IPS-15b (cell line): ENCODE measurements at regions not wholly inside any gene's neighbourhood (a gene's known extent, or its start where the extent isn't known, plus 50 kb on each side); places are given as distances from the start of the nearest gene placed in this dataset.

Experiments
- H3K27me3 ChIP-seq: one replicate; pipeline ENCODE4 v1.6.1; 2013; ENCODE audit warnings: low read length; ENCODE audit not compliant: control insufficient read depth, insufficient read depth
- H3K36me3 ChIP-seq: one replicate; pipeline ENCODE4 v1.6.1; 2013; ENCODE audit warnings: low read length; ENCODE audit not compliant: control insufficient read depth, insufficient read depth
- H3K4me1 ChIP-seq: one replicate; pipeline ENCODE4 v1.6.1; 2013; ENCODE audit warnings: mild to moderate bottlenecking, low read length; ENCODE audit not compliant: control insufficient read depth, insufficient read depth
- H3K4me3 ChIP-seq: one replicate; pipeline ENCODE4 v1.5.1; 2013; ENCODE audit warnings: low read depth, low read length
- H3K9ac ChIP-seq: one replicate; pipeline ENCODE4 v1.6.1; 2013; ENCODE audit warnings: low read depth, mild to moderate bottlenecking, low read length
- H3K9me3 ChIP-seq: one replicate; pipeline ENCODE4 v1.6.1; 2013; ENCODE audit warnings: mild to moderate bottlenecking, low read length; ENCODE audit not compliant: control insufficient read depth, insufficient read depth

DNA sequence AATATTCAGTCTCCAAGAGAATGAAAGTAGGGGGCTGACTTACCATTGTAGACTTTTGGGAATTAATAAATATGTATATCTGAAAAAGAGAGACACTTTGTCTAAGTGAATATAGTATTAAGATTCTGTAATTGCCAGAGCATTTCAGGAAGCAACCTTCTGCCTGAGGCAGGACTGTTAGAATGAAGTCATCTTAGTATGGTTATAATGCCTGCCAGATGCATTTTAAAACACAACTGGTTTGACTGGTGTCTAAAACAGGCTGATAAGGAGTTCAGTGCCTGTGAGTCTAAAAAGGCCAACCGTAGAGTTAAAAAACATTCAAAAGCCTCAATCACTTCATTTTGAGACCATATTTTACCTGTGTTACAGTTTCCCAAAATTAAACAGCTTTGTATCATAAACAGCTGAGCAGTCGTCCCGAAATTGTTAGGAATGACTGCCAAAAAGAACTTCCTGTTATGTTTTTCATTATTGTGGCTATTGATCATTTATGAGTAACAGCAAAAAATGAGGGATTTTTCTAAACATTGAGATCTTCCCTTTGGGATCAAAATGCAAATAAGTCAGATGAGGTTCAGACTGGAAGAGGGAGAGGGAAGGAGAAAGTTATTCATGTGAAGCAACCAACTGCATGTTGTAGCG is 443.9 kb downstream of the PID1 start:
- Histone ChIP-seq H3K27me3 (no peaks in the 10 kb centered on the region), H3K4me3 (no peak overlapping the region), H3K4me1 (no peaks in the 10 kb centered on the region), H3K36me3 (no peaks in the 10 kb centered on the region), H3K9ac (no peak overlapping the region), H3K9me3 (no peaks in the 10 kb centered on the region)

DNA sequence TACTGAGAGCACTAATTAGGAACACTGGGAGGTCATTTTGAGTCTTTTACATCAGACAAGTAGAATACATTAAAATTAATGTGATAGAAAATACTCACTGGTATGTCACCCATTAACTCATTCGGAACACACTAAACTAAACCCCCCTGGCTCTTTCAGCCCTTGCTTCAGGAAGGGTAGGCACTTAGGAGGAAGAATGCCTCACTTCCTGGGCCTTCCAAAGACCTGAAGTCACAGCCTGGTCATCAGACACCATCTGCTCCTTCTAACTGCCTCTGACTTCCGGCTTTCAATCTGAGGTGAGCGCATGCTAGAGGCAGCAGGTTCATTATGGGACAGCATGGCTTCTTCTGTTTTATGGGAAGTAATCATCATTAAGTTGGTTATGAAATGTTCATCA is 451.4 kb downstream of the PID1 start:
- no peak overlapping the region for H3K4me3 ChIP-seq
- H3K36me3 ChIP-seq: no peaks in the 10 kb centered on the region
- no peaks in the 10 kb centered on the region for H3K9me3 ChIP-seq
- H3K9ac ChIP-seq: no peak overlapping the region
- H3K27me3 ChIP-seq: no peaks in the 10 kb centered on the region
- H3K4me1 ChIP-seq: no peaks in the 10 kb centered on the region

DNA sequence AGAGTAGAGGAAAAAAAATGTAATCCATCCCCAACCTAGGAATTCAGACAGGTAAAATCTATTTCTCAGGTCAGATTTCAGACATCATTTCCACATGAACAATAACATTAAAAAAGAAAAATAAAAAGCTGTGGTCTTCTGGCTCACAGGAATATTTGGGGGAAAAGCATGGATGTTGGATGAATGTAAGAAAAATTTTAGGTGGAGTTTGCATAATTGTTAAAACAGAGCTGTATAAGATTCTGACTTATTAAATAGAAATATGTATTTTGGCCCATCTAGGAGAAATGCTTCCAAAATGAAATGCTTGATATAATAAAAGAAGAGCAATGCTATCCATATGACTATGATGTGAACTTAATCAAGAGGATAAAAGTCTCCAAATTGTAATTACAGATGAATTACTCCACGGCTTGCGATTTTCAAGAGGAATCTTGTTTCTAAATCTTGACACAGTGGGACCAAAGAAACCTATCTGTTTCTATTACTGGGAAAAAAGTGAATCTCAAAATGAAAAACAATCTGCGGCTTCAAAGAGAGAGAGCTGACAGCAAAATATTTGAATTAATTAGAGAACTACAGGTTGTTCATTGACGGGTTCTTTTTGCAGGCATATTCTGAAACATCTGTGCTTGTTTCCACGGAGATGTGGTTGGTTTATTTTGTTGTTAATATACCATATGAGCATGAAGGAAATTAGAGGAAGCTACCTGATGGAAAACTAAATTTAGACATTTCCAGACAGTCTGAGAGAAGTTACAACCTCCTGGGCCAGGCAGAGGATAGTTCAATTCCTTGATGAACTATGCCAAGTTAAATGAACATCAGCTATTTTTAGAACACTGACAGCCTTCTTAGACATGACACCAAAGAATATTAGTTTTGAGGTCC is 468.7 kb downstream of the PID1 start:
- Histone ChIP-seq H3K27me3 (no peaks in the 10 kb centered on the region), H3K36me3 (no peaks in the 10 kb centered on the region), H3K9ac (no peak overlapping the region), H3K9me3 (no peaks in the 10 kb centered on the region), H3K4me3 (no peak overlapping the region), H3K4me1 (no peaks in the 10 kb centered on the region)

DNA sequence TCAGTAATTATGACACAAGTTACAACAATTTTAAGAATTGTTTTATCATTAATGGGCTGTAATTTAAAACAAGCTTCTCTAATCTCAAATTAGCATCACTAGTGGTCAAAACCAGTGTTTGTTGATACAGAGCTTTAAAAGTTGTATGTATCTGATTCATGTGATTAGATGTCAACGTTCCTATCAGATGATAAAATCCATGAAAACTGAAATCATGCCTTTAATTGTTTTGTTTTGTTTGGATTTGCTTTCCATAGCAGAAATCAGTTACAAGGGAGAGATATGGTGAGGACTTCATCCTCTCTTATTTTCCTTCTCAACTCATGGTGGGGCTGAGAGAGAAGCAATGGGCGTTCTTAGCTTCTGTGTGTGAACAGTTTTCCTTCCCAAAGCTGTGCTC is 469.6 kb downstream of the PID1 start:
- Histone ChIP-seq H3K4me1 (no peaks in the 10 kb centered on the region), H3K4me3 (no peak overlapping the region), H3K9me3 (no peaks in the 10 kb centered on the region), H3K36me3 (no peaks in the 10 kb centered on the region), H3K27me3 (no peaks in the 10 kb centered on the region), H3K9ac (no peak overlapping the region)

DNA sequence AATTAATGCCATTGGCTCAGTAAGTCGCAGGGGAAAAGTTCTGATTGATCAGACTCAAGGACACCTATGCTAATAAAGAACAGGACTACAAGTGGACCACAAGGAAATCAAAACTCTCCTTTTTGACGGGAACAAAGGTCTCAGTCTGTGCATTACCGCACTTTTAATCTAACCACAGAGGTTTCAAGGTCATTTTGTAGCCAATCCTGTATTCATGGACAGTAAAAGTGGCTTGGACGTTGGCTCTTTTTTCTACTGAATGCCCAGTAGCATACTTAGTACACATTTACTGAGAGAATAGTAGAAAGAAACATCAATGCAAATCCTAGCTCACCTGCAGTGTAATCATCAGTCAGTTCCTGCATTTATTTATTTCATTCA is 471.9 kb downstream of the PID1 start:
- no peaks in the 10 kb centered on the region for H3K4me1 ChIP-seq
- H3K9ac ChIP-seq: no peak overlapping the region
- H3K9me3 ChIP-seq: no peaks in the 10 kb centered on the region
- H3K27me3 ChIP-seq: no peaks in the 10 kb centered on the region
- no peak overlapping the region for H3K4me3 ChIP-seq
- H3K36me3 ChIP-seq: no peaks in the 10 kb centered on the region

DNA sequence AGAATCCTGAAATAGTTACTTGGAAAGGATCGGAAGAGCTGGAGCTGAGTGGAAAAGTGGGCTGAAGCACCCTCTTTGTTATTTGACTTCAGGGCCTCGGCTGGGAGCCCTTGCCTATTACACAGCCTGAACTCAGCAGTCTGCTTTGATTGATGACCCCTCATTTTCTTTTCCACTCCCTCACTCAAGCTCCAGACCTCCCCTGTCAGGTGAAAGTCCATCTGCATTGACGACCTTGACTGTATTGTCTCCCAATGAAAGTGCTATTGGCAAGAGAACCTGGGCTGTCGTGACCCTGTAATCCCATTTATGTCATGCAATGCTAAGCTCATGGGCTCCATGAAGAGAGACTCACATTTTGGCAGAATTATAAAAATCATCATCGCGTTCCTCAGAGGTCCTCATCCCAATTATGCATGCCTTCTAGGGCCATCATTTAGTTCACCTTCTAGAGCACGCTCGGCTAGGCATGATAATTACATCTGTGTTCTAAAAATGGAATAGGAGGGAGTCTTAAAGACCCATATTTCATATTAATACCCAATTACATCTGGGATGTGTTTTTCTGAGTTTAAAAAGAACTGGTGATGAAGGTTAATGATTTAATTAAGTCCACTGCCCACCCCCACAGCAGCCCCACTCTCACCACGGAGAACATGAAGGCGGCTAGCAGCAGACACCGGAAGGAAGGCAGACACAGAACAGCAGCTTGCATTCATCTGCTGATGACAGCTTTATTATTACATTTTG is 472.5 kb downstream of the PID1 start:
- Histone ChIP-seq H3K9me3 (no peaks in the 10 kb centered on the region), H3K27me3 (no peaks in the 10 kb centered on the region), H3K4me1 (no peaks in the 10 kb centered on the region), H3K36me3 (no peaks in the 10 kb centered on the region), H3K9ac (no peak overlapping the region), H3K4me3 (no peak overlapping the region)

DNA sequence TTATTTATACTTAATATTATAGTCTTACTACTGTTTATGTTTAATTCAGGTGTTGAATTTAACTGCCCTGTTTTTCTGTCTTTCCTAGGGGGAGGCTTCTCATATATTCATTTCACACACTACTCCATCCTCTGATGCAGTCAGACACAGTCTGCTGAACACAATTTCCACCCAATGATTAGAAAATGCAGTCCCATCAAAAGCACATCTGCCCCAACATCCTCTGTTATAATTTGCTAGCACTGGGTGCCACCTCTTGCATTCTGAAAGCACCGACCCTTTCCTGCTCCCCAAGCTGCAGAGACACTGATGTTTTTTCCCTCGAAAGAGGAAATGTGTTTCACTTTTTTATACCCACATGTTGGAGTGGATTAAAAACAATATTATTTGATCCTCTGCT is 474.7 kb downstream of the PID1 start:
- Histone ChIP-seq H3K9ac (no peak overlapping the region), H3K36me3 (no peaks in the 10 kb centered on the region)

DNA sequence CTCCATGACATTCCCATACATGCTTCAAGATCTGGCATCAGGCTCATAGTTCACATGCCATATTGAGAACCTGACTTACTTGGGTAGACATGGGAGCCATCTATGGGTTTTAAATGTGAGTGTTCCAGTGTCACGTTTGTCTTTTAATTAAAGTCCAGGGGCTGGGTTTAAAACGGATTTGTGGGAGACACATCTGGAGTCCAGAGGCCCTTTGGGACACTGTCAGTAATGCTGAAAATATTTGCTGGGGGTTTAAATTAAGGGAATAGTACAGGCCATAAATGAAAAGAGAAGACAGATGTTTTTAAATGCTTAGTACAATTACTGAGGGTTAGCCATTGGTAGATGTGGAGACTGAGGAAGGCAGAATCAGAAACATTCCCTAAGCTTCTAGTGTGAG is 478.0 kb downstream of the PID1 start:
- H3K9ac ChIP-seq: no peak overlapping the region
- no peaks in the 10 kb centered on the region for H3K4me1 ChIP-seq
- no peaks in the 10 kb centered on the region for H3K9me3 ChIP-seq
- H3K27me3 ChIP-seq: no peaks in the 10 kb centered on the region
- no peaks in the 10 kb centered on the region for H3K36me3 ChIP-seq
- H3K4me3 ChIP-seq: no peak overlapping the region

More for the DNA sequence above, 474.7 kb downstream of the PID1 start:
- Histone ChIP-seq H3K4me3 (no peak overlapping the region), H3K9me3 (no peaks in the 10 kb centered on the region), H3K4me1 (no peaks in the 10 kb centered on the region), H3K27me3 (no peaks in the 10 kb centered on the region)

DNA sequence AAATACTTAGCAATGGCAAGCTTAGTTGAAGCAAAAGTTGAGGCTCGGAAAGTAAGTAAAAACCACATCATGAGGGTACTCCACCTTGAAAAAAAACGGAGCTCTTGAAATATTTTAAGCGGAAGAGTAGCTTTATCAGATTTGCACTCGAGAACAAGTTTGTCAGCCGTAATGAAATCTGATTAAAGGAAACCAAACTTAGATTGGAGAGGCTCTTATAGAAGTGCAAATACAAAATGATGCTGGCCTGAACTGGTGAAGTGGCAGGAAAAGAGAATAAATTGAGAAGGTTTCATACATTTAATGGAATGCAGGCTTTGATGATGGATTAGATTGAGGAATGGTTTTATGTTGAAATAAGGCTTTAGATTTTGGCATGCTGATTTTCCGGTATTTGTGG is 484.2 kb downstream of the PID1 start:
- Histone ChIP-seq H3K9me3 (no peaks in the 10 kb centered on the region), H3K36me3 (no peaks in the 10 kb centered on the region), H3K4me3 (no peak overlapping the region), H3K27me3 (no peaks in the 10 kb centered on the region), H3K4me1 (no peaks in the 10 kb centered on the region), H3K9ac (no peak overlapping the region)

DNA sequence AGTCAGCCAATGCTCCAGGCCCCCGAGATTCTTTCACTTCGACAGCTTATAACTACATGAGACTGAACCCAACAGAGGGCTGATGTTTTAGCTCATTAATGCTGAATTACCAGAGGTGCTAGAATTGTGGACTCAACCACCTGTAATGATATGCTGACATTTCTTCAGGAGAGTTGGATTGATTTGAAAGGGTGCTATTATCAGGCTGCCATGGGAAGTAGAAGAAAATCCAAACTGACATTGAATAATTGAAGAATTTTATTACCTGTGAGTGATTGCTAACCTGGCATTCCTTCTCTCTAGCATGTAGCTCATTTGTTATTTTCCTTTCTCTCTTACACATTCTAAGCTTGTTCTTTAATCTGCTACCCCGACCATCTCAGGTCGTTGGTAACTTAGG is 488.8 kb downstream of the PID1 start:
- H3K9me3 ChIP-seq: no peaks in the 10 kb centered on the region
- no peaks in the 10 kb centered on the region for H3K36me3 ChIP-seq
- no peak overlapping the region for H3K4me3 ChIP-seq
- no peak overlapping the region for H3K9ac ChIP-seq
- no peaks in the 10 kb centered on the region for H3K27me3 ChIP-seq
- no peaks in the 10 kb centered on the region for H3K4me1 ChIP-seq

DNA sequence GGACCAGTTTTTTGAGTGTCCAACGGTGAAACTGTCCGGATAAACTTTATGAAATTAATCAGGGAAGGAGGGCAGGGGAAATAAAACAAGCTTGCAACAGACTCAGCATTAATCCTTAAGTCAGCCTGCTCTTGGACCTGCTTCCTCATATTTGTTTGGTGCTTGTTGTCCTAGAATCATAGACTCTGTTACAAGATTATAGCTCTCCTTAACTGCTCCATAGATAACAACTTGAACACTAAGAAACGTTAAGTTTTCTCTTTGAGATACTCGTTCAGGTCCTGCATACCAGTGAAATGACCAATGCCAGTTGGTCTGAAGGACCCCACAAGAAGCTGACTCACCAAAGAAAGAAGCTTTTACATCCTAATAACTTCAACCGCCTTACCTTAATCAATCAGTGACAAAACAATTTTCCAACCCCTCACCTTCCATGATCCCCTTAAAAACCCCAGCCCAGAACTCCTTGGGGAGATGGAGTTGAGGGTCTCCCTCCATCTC is 493.2 kb downstream of the PID1 start:
- Histone ChIP-seq H3K27me3 (no peaks in the 10 kb centered on the region), H3K9ac (no peak overlapping the region), H3K9me3 (no peaks in the 10 kb centered on the region), H3K4me3 (no peak overlapping the region), H3K36me3 (no peaks in the 10 kb centered on the region), H3K4me1 (no peaks in the 10 kb centered on the region)
